Nephron progenitor cell (in vitro differentiated cells): ENCODE measurements at regions not wholly inside any gene's neighbourhood (a gene's known extent, or its start where the extent isn't known, plus 50 kb on each side); places are given as distances from the start of the nearest gene placed in this dataset.
"Not testable (repeated sequence)": the region's sequence is repeated elsewhere in the genome, so short reads cannot be mapped to it uniquely, and the experiment has no call there.

Source experiments
- DNase-seq: peaks from one replicate; pipeline ENCODE4 v3.0.0; 2021
- H3K27ac Mint-ChIP-seq: 2 replicates; pipeline ENCODE4 v1.8.0; 2021; ENCODE audit warnings: mild to moderate bottlenecking, moderate library complexity, mixed read lengths
- H3K27me3 Mint-ChIP-seq: 2 replicates; pipeline ENCODE4 v1.8.0; 2021; ENCODE audit warnings: mild to moderate bottlenecking, low read depth, mixed read lengths; ENCODE audit not compliant: poor library complexity
- H3K36me3 Mint-ChIP-seq: 2 replicates; pipeline ENCODE4 v1.8.0; 2021; ENCODE audit warnings: low read depth, mixed read lengths
- H3K4me1 Mint-ChIP-seq: 2 replicates; pipeline ENCODE4 v1.8.0; 2021; ENCODE audit warnings: mixed read lengths
- H3K4me3 Mint-ChIP-seq: 2 replicates; pipeline ENCODE4 v1.8.0; 2021; ENCODE audit warnings: mild to moderate bottlenecking, moderate library complexity, mixed read lengths
- H3K9me3 Mint-ChIP-seq: 2 replicates; pipeline ENCODE4 v1.8.0; 2021; ENCODE audit warnings: mild to moderate bottlenecking, moderate library complexity, mixed read lengths
- CTCF ChIP-seq: fragments of 200-600 bp; sonication (generic); IDR thresholded peaks from 2 replicates; pipeline ENCODE4 v1.5.0; 2021; ENCODE audit warnings: antibody characterized with exemption

DNA sequence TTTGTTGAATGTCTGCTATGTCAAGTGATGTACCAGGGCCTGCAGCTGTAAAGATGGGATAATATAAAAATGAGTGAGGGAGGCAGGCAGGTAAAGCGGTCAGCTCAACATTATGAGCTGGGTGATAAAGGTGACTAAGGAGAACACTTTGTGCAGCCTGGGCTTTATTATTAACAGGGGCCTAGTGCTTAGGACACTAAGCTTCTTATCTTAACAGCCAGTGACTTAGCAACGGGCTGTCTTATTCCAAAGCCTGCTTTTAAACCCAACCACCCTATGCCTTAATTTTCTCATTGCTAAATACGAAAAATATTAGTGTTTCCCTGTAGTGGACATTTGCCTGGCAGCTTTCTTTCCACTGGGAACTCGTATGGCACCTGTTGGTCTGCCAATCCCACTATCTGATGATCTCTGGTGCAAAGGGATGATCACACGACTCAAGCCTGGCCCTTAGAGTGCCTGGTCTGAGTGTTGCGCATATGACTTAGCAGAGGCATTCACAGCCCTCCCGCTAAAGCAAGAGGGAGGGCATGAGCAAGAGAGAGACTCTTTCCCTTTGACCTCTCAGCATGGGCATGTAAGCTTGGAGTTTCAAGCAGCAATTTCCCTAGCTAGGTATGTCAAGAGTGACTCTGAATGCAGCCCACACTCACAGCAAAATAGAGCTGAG, 98.6 kb upstream of the PAPPA2 start:
- no peak for DNase-seq
- H3K27me3 Mint-ChIP-seq, result peaks cover 14% of the 10 kb centered on the region
- no peak overlapping the region for H3K4me3 Mint-ChIP-seq
- H3K9me3 Mint-ChIP-seq, result peaks cover 4% of the 10 kb centered on the region
- H3K36me3 Mint-ChIP-seq, result no peaks in the 10 kb centered on the region
- H3K4me1 Mint-ChIP-seq, result no peaks in the 10 kb centered on the region
- no peak overlapping the region for H3K27ac Mint-ChIP-seq
- TF ChIP-seq CTCF, result no peak

- peaks cover 40% of the 10 kb centered on the region for H3K9me3 Mint-ChIP-seq
- not testable (repeated sequence) for H3K36me3 Mint-ChIP-seq, H3K4me1 Mint-ChIP-seq, H3K27ac Mint-ChIP-seq, H3K4me3 Mint-ChIP-seq, DNase-seq, H3K27me3 Mint-ChIP-seq
Observed at GRCh38 chr1:176349135-176349715, 113.8 kb upstream of the PAPPA2 start.

GRCh38 chr1:176341656-176342055, 121.3 kb upstream of the PAPPA2 start:
- Mint-ChIP-seq H3K4me1 (peaks cover 3% of the 10 kb centered on the region), H3K27me3 (peaks cover 14% of the 10 kb centered on the region), H3K27ac (no peak overlapping the region), H3K9me3 (peaks cover 28% of the 10 kb centered on the region), H3K4me3 (no peak overlapping the region), H3K36me3 (peaks cover 11% of the 10 kb centered on the region)
- DNase-seq, result no peak
- TF ChIP-seq CTCF, result no peak

DNA sequence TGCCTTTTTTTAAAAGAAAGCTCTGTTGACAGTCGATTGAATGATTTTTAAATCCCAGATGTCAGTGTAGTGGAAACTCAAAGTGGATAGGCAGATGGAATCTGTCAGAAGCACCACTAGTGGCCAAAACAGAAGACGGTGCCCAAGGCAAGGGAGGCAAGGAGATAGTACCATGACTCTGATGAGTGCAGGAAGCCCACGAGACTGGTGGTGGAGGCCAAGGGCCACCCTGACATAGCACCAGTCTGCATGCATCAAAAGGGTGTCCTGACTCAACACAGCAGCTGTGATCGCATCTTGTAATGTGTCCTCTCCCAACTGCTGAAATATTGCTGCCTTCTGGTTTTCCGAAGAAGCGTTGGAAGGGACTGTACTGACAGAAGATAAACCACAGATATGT, 124.1 kb upstream of the PAPPA2 start:
- Mint-ChIP-seq H3K27ac (no peak overlapping the region), H3K27me3 (peaks cover 10% of the 10 kb centered on the region), H3K9me3 (peaks cover 14% of the 10 kb centered on the region), H3K36me3 (peaks cover 8% of the 10 kb centered on the region), H3K4me3 (no peak overlapping the region), H3K4me1 (peaks cover 14% of the 10 kb centered on the region)
- TF ChIP-seq CTCF, result no peak
- DNase-seq, result no peak

GRCh38 chr1:176330782-176331181, 123.7 kb upstream of the COP1 start:
- Mint-ChIP-seq H3K4me1 (peaks cover 39% of the 10 kb centered on the region), H3K27me3 (no peaks in the 10 kb centered on the region), H3K36me3 (peaks cover 5% of the 10 kb centered on the region), H3K9me3 (peaks cover 9% of the 10 kb centered on the region), H3K27ac (peak overlapping the region; percentile 96), H3K4me3 (peak overlapping the region; percentile 44)
- no peak for TF ChIP-seq CTCF
- DNase-seq, result peak; percentile 35

DNA sequence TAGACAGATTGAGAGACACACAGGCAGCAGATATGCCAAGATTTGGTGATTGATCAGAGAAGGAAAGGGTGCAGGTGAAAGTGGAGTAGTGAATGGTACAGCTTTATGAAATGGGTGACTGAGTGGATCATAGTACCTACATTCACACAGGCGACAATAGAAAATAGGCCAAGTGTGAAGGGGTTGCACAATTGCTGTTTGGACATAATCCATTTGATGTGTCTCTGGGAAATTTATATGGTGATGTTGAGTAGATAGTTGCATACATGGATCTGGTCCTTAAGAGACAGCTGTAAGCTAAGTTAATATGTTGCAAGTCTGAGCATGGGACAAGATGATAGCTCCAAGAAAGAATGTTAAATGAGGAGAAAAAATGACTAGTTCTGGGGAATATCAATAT, 118.6 kb upstream of the COP1 start:
- Mint-ChIP-seq H3K27ac (no peak overlapping the region), H3K27me3 (no peaks in the 10 kb centered on the region), H3K4me1 (peaks cover 29% of the 10 kb centered on the region), H3K9me3 (no peaks in the 10 kb centered on the region), H3K4me3 (no peak overlapping the region), H3K36me3 (no peaks in the 10 kb centered on the region)
- no peak for TF ChIP-seq CTCF
- DNase-seq, result no peak
